Kidney (tissue), 13 donors: ENCODE measurements at regions not wholly inside any gene's neighbourhood (a gene's known extent, or its start where the extent isn't known, plus 50 kb on each side); places are given as distances from the start of the nearest gene placed in this dataset.

Source experiments
- DNase-seq, 5 donors: peaks; one replicate each; pipeline ENCODE4 v3.0.0-alpha.2; 2013 to 2020
- FAIRE-seq: peaks from 2 replicates; lab custom pipeline; 2012; peaks lifted over from hg19 to GRCh38; lab: Jason Lieb, UNC
- H3K27ac ChIP-seq, 2 donors: one replicate each; pipeline ENCODE4 v1.7.0; 2013; ENCODE audit warnings: low read depth in 2 of 2, low read length in 2 of 2, inconsistent platforms in 1 of 2
- H3K27me3 ChIP-seq: one replicate; pipeline ENCODE4 v1.7.1; 2013; ENCODE audit warnings: low read length, inconsistent platforms; ENCODE audit not compliant: control insufficient read depth, insufficient read depth
- H3K36me3 ChIP-seq, 3 donors: one replicate each; pipeline versions ENCODE4 v1.7.0 to v1.7.1; 2013; ENCODE audit warnings: low read length in 3 of 3, control low read depth in 1 of 3, inconsistent platforms in 1 of 3; ENCODE audit not compliant: insufficient read depth in 3 of 3, control insufficient read depth in 2 of 3
- H3K4me1 ChIP-seq, 3 donors: one replicate each; pipeline versions ENCODE4 v1.7.0 to v1.7.1; 2013; ENCODE audit warnings: low read length in 3 of 3, inconsistent platforms in 1 of 3, low read depth in 1 of 3; ENCODE audit not compliant: control insufficient read depth in 2 of 3, insufficient read depth in 2 of 3
- H3K4me3 ChIP-seq, 3 donors: one replicate each; pipeline versions ENCODE4 v1.7.0 to v1.8.1; 2013; ENCODE audit warnings: low read length in 3 of 3, control low read depth in 1 of 3, inconsistent platforms in 1 of 3
- H3K9ac ChIP-seq, 3 donors: one replicate each; pipeline versions ENCODE4 v1.7.0 to v1.7.1; 2013; ENCODE audit warnings: low read length in 3 of 3, control low read depth in 1 of 3, inconsistent platforms in 1 of 3
- H3K9me3 ChIP-seq, 3 donors: one replicate each; pipeline versions ENCODE4 v1.7.0 to v1.7.1; 2013; ENCODE audit warnings: low read length in 3 of 3, control low read depth in 1 of 3, inconsistent platforms in 1 of 3; ENCODE audit not compliant: control insufficient read depth in 2 of 3, insufficient read depth in 1 of 3
- intact Hi-C: fragments of 100-400 bp; cut with DNase I; formaldehyde crosslinking; loops from one replicate; pipeline ENCODE4 v1.11.1; 2022
- TF ChIP-seq, protein P1 (sequence below): IDR thresholded peaks from 3 replicates; pipeline ENCODE4 v1.5.1; 2012; ENCODE audit warnings: mild to moderate bottlenecking, moderate library complexity, borderline replicate concordance; ENCODE audit not compliant: insufficient read depth; ENCODE audit errors: extremely low read depth
- donor health status: control.
- donor health status: control.
- donor health status: control.
- donor health status: control.
- donor health status: control.
- donor health status: DM: yes; HTN: yes; CAD: no.
- donor health status: Normal renal cell carcinoma (clear cell type).

DNA sequence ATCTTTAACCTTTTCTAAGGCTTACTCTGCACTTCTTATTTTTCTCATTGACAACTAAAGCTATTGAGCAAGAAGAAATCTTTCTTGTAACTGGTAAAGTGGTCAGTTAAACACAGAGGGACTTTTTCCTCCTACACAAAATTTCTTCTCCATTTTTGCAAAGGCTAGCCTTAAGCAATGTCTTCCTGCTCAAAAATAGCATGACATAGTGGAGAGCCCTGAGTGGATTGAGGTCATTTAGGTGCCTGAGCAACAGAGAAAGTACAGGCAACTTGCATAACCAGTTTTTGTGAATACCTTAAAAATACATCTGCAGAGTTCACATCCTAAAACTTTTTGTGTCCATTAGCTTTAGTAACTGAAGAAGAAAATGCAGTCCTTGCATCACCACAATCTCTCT is 144.7 kb upstream of the TTC14 start:
- intact Hi-C loops = no loop called here
- H3K36me3 ChIP-seq = no peaks in the 10 kb centered on the region
- no peaks in the 10 kb centered on the region for H3K27me3 ChIP-seq
- H3K4me3 ChIP-seq = no peak overlapping the region
- H3K27ac ChIP-seq = no peak overlapping the region
- FAIRE-seq = no peak
- DNase-seq = no peak
- no peaks in the 10 kb centered on the region for H3K4me1 ChIP-seq
- no peak overlapping the region for H3K9ac ChIP-seq
- no peaks in the 10 kb centered on the region for H3K9me3 ChIP-seq
- TF ChIP-seq, protein P1, sequence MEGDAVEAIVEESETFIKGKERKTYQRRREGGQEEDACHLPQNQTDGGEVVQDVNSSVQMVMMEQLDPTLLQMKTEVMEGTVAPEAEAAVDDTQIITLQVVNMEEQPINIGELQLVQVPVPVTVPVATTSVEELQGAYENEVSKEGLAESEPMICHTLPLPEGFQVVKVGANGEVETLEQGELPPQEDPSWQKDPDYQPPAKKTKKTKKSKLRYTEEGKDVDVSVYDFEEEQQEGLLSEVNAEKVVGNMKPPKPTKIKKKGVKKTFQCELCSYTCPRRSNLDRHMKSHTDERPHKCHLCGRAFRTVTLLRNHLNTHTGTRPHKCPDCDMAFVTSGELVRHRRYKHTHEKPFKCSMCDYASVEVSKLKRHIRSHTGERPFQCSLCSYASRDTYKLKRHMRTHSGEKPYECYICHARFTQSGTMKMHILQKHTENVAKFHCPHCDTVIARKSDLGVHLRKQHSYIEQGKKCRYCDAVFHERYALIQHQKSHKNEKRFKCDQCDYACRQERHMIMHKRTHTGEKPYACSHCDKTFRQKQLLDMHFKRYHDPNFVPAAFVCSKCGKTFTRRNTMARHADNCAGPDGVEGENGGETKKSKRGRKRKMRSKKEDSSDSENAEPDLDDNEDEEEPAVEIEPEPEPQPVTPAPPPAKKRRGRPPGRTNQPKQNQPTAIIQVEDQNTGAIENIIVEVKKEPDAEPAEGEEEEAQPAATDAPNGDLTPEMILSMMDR = no peak

DNA sequence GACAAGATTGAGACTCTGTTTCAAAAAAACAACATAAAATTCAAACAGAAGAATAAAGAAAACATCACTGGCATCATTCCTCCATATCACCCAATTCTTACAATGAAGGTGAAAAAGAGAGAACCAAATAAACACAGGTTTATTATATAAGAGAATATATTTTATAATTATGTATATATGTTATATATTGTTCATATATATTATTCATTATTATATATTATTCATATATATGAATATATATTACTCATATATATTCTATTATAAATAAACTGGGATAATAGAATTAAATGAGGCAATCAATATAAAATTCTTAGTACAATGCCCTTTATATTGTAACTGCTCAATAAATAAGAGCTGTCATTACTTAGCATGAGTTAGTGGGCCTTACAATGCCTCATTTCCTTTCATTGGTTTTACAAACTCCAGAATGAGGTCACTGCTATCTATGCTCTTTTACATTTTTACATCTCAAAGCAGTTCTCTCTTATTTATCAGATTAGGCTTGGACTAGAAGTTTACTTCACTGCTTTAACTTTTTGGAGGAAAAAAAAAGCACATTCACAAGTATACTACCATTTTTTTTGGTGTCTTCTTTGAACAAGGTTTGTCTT is 135.5 kb upstream of the TTC14 start:
- Histone ChIP-seq H3K27ac (no peak overlapping the region), H3K36me3 (no peaks in the 10 kb centered on the region), H3K4me1 (no peaks in the 10 kb centered on the region), H3K9me3 (no peaks in the 10 kb centered on the region), H3K4me3 (no peak overlapping the region), H3K9ac (no peak overlapping the region), H3K27me3 (no peaks in the 10 kb centered on the region)
- DNase-seq (no peak), FAIRE-seq (peak; percentile 60)
- intact Hi-C loops = no loop called here
- TF ChIP-seq, protein P1 = no peak

GRCh38 chr3:180467177-180467576 is 134.8 kb upstream of the TTC14 start:
- no peak overlapping the region for H3K27ac ChIP-seq
- TF ChIP-seq, protein P1 = no peak
- no peak overlapping the region for H3K4me3 ChIP-seq
- no peaks in the 10 kb centered on the region for H3K4me1 ChIP-seq
- no peaks in the 10 kb centered on the region for H3K9me3 ChIP-seq
- intact Hi-C loops = no loop called here
- no peak overlapping the region for H3K9ac ChIP-seq
- H3K36me3 ChIP-seq = no peaks in the 10 kb centered on the region
- no peaks in the 10 kb centered on the region for H3K27me3 ChIP-seq
- DNase-seq (no peak), FAIRE-seq (no peak)

DNA sequence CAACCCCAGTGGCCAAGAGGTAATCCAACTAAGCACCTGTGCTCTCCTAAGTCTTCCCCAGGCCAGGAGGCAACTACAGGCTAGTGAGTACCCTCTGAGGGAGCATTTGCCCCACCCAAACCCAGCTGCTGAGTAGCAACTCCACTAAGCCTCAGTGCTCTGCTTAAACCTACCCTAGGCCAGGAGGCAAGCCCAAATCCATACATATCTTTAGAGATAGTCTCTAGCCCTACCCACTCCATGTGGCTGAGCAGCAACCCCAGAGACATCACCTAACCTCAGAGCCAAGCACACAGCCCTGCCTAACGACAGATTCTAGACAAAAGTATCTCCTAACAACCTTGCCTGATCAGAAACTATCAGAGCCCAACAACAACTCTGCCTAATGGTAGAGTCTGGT is 132.8 kb upstream of the TTC14 start:
- H3K9ac ChIP-seq = no peak overlapping the region
- no peaks in the 10 kb centered on the region for H3K27me3 ChIP-seq
- no peak for DNase-seq
- H3K9me3 ChIP-seq = no peaks in the 10 kb centered on the region
- intact Hi-C loops = no loop called here
- no peak overlapping the region for H3K4me3 ChIP-seq
- no peak for FAIRE-seq
- H3K4me1 ChIP-seq = no peaks in the 10 kb centered on the region
- TF ChIP-seq, protein P1 = no peak
- no peaks in the 10 kb centered on the region for H3K36me3 ChIP-seq
- H3K27ac ChIP-seq = no peak overlapping the region
